Right renal cortex interstitium (tissue), 3 donors: ENCODE measurements at regions not wholly inside any gene's neighbourhood (a gene's known extent, or its start where the extent isn't known, plus 50 kb on each side); places are given as distances from the start of the nearest gene placed in this dataset.

ENCODE experiments used
- DNase-seq, 3 donors: peaks; one replicate each; pipeline ENCODE4 v3.0.0-alpha.2; 2013; ENCODE audit warnings: low read depth in 3 of 3, low spot score in 2 of 3

DNA sequence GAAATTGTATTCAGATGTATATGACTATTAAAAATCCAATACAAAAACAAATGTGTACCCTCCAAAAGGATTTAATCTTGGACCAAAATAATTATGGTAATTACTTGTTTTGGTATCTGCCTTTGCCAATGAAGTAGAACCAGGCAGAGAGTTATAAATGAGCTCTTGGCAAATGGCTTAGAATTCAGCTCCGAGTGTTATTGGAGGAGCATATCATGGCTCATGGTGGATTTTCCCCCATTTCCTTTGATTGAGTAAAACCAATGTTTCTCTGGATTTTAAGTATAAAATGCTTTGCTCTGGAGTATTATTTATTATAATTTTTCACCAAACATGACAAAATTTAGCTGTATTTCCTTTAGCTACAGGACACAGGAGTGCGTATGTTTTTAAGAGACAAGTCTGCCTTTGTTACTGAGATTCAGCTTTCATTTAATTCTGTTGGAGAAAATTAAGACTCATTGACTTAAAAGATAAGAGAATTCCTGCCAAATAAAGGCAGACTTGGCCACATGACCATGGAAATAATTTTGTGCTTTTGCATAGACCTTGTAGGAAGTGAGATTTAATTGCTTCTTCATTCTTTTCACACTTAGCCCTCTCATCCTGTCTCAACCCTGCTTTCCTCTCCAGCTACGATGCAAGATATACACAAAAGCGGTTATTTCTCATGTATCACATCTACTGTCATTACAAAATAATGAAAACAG is 281.0 kb upstream of the SOX11 start:
- DNase-seq: no peak

DNA sequence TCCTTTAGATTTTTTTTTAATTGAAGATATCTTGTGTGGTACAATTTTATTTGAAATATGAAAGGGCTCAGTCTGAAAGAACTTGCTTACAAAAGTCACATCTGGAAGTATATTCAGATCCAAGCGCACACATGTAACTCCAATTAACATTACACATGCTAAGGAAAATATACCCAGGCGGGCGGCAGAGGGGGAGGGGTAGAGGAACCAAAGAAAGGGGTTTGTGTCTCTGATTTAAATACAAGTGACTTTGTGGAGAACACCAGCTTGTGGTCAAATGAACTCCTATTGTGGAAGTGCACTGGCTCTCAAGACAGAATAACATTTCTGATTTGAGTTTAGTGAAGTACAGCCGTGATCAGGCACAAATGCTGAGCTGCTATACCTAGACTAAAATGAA is 280.2 kb upstream of the SOX11 start:
- no peak for DNase-seq

DNA sequence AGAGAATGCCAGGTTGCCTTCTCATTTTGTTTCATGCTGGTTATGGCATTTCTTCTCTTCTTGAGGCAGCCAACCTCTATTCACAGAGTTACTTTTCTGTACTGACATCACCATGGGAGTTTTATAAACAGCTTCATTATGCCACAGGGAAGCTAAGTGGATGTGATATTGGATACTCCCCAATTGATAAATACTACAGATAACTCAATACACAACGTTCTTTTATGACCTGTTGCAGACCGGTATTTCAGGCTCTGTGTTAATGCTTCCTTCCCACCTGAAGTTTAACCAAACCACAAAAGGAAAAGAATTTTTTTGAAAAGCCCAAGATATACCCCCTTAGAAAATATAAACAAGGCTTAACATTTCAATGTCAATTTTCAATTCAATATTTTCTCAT is 258.3 kb upstream of the SOX11 start:
- no peak for DNase-seq

DNA sequence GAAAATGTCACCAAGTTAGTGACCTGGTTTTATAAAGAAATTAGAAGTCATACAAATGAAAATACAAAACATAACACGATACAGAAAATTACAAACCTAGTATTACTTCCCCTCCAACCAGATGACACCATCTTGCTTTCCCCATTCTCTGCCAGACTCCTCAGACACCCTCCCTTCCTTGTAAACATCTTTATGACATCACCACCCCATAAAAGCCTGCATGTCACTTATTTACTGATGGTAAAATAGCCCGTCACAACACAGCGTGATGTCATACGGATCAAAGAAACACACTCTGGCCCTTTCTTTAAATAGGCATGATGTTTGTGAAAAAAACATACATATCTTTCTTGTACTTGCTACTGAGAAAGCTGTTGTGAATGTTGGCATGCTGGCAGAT is 254.8 kb upstream of the SOX11 start:
- no peak for DNase-seq

- DNase-seq: no peak
These were observed 252.0 kb upstream of the SOX11 start for GRCh38 chr2:5440174-5440573.

DNA sequence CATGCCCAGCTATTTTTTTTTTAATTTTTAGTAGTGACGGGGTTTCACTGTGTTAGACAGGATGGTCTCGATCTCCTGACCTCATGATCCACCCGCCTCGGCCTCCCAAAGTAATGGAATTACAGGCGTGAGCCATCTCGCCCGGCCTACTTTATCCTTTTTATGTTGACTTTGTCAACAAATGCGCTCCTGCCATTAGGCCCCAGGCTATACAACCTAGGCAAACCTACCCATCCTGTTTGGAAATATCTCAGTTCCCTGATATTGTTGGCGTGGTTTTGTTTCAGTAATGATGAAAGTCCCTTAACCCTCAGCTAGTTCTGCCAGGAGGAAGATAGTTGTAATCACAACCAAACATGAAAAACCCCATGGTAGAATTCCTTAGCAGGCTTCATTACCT is 249.4 kb upstream of the SOX11 start:
- no peak for DNase-seq

DNA sequence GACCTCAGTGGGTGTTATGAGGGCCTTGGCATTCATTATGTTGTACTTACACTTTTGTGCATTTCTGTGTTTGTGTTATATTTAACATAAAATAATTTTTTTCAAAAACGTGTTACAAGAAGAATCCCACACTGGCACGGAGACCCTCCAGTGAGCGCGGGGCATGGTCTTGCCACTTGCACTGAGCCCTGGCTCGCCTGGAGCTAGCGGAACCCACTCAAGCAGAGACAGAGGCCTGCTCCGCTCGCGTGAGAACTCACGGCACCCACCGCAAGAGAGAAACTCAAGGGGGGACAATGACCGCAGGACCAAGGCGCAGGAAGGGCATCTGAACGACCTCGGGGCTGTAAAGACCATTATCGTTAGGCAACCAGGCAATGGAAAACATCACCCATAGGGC is 248.0 kb upstream of the SOX11 start:
- DNase-seq: no peak

GRCh38 chr2:5444854-5445253 is 247.3 kb upstream of the SOX11 start:
- no peak for DNase-seq

GRCh38 chr2:5449867-5450266 is 242.3 kb upstream of the SOX11 start:
- DNase-seq: no peak

- DNase-seq: no peak
These were observed 238.7 kb upstream of the SOX11 start for GRCh38 chr2:5453220-5454050.

GRCh38 chr2:5454051-5454390 is 238.2 kb upstream of the SOX11 start:
- DNase-seq: no peak

GRCh38 chr2:5459041-5459440 is 233.1 kb upstream of the SOX11 start:
- no peak for DNase-seq

- DNase-seq: no peak
These were observed 227.5 kb upstream of the SOX11 start for GRCh38 chr2:5464657-5465056.

GRCh38 chr2:5465859-5466258 is 226.3 kb upstream of the SOX11 start:
- no peak for DNase-seq

- no peak for DNase-seq
These were observed 224.8 kb upstream of the SOX11 start for GRCh38 chr2:5467178-5467905.

GRCh38 chr2:5472673-5473072 is 219.5 kb upstream of the SOX11 start:
- no peak for DNase-seq

GRCh38 chr2:5473635-5474034 is 218.5 kb upstream of the SOX11 start:
- DNase-seq: no peak

DNA sequence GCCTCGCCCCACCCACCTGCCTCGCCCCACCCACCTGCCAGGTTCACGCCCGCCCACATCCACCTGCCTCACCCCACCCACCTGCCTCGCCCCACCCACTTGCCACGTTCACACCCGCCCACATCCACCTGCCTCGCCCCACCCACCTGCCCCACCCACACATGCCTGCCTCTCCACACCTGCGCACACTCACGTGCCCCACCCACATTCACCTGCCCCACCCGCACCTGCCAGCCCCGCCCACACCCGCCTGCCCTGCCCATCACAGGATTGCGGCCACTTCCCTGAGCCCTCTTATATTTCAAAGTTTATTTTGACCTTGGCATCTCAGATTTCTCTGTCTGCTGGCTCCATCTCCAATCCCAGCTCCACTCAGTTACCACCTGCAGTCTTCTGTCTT is 217.5 kb upstream of the SOX11 start:
- DNase-seq: no peak

DNA sequence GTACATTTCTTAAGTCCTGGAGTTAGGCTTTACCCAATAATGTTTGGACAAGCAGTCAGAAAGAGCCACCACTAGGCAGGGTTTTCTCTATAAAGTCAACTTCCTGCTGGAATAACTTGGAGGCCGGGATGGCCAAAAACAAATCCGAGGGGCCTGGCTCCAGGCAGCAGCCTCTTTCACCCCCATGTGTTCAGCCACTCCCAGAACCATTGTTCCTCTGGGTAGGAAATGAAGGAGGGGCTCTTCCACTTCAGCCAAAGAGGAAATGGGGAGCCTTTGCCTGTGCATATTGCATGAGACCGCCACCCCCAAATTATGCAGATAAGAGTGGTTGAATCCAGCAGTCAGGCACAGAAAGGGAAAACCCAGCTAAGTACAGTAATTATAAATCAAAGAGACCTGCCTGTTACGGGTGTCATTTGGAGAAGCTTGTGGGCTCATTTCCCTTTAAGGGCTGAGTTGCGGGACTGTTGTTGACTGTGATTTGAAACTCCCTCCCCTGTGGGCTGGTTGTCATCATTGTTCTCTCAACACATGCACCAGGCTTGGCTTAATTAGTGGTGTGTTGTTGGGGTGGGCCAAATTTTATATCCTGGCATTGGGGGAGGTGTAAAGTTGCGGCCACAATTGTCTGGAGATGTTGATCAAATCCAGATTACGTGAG is 212.8 kb upstream of the SOX11 start:
- DNase-seq: no peak

GRCh38 chr2:5482929-5483331 is 209.3 kb upstream of the SOX11 start:
- DNase-seq: peak; percentile 56 to 67 (median 65)

GRCh38 chr2:5484868-5485267 is 207.3 kb upstream of the SOX11 start:
- DNase-seq: no peak
